ENCODE measurements at regions not wholly inside any gene's neighbourhood (a gene's known extent, or its start where the extent isn't known, plus 50 kb on each side); places are given as distances from the start of the nearest gene placed in this dataset.

GRCh38 chr3:64993781-64994180 lies 306.0 kb upstream of the ADAMTS9 start:
- no peaks in the 10 kb centered on the region for H3K36me3 ChIP-seq (ENCODE audit: control insufficient read depth in 3 of 3, insufficient read depth in 2 of 3, low read depth in 1 of 3, low read length in 3 of 3)
- H3K27me3 ChIP-seq (ENCODE audit: control insufficient read depth in 3 of 3, insufficient read depth in 3 of 3, low read length in 3 of 3) = no peaks in the 10 kb centered on the region
- no peak overlapping the region for H3K4me3 ChIP-seq (ENCODE audit: low read depth in 1 of 3, low read length in 3 of 3)
- FAIRE-seq (no peak), DNase-seq (no peak)
- 78 to 92% (median 83%) methylated on average over 6 of the region's 6 CpGs for WGBS, 3 donors
- H3K4me1 ChIP-seq (ENCODE audit: control insufficient read depth in 3 of 3, insufficient read depth in 2 of 3, low read depth in 1 of 3, low read length in 2 of 3) = peaks cover 0 to 3% (median 0%) of the 10 kb centered on the region in 3 donors
- H3K9me3 ChIP-seq (ENCODE audit: control insufficient read depth in 2 of 2, insufficient read depth in 1 of 2, low read depth in 1 of 2, low read length in 1 of 2) = no peaks in the 10 kb centered on the region
- no peak overlapping the region for H3K27ac ChIP-seq (ENCODE audit: low read depth in 1 of 3, low read length in 2 of 3)

DNA sequence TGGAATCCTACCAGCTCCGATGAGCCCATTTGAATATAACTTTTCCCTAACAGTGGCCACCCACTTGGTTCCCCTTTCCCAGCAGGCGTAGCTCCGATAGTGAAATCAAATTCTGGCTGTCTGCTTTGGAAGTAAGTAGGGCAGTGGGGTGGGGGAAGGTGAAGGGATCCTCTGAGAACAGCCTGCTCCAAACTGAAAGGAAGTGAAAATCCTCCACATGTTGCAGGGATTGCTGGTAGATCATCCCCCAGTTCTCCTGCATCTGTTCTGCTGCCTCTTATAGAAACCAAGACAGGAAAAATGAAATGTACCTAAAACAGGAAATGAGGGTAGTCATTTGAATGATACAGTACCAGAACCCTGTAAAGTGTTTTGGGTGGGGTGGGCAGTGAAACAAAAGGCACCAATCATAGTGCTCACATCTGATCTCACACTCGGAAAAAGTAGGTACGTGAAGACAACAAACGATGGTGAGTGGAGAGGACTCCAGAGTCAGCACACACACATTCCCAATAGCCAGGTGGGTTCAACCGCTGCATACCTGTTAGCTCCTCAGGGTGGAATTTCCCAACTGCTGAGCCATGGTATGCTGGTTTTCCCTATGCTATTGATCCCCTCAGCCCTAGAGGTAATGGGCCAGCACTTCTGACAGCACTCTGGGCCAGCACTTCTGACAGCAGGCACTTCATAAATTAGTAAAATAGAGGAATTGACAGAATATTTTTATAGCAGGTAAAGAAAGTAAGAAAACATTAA lies 304.9 kb upstream of the ADAMTS9 start:
- no peaks in the 10 kb centered on the region for H3K27me3 ChIP-seq (ENCODE audit: control insufficient read depth in 3 of 3, insufficient read depth in 3 of 3, low read length in 3 of 3)
- H3K36me3 ChIP-seq (ENCODE audit: control insufficient read depth in 3 of 3, insufficient read depth in 2 of 3, low read depth in 1 of 3, low read length in 3 of 3) = no peaks in the 10 kb centered on the region
- no peaks in the 10 kb centered on the region for H3K9me3 ChIP-seq (ENCODE audit: control insufficient read depth in 2 of 2, insufficient read depth in 1 of 2, low read depth in 1 of 2, low read length in 1 of 2)
- no peak overlapping the region for H3K27ac ChIP-seq (ENCODE audit: low read depth in 1 of 3, low read length in 2 of 3)
- DNase-seq = no peak
- 77 to 90% (median 85%) methylated on average over 7 of the region's 7 CpGs for WGBS, 3 donors
- no peak for FAIRE-seq
- no peak overlapping the region for H3K4me3 ChIP-seq (ENCODE audit: low read depth in 1 of 3, low read length in 3 of 3)
- H3K4me1 ChIP-seq (ENCODE audit: control insufficient read depth in 3 of 3, insufficient read depth in 2 of 3, low read depth in 1 of 3, low read length in 2 of 3) = peaks cover 0 to 3% (median 0%) of the 10 kb centered on the region in 3 donors

- no peak for FAIRE-seq
- no peak for DNase-seq
- Histone ChIP-seq H3K27me3 (ENCODE audit: control insufficient read depth in 3 of 3, insufficient read depth in 3 of 3, low read length in 3 of 3) (no peaks in the 10 kb centered on the region), H3K4me3 (ENCODE audit: low read depth in 1 of 3, low read length in 3 of 3) (no peak overlapping the region), H3K9me3 (ENCODE audit: control insufficient read depth in 2 of 2, insufficient read depth in 1 of 2, low read depth in 1 of 2, low read length in 1 of 2) (no peaks in the 10 kb centered on the region), H3K27ac (ENCODE audit: low read depth in 1 of 3, low read length in 2 of 3) (no peak overlapping the region), H3K36me3 (ENCODE audit: control insufficient read depth in 3 of 3, insufficient read depth in 2 of 3, low read depth in 1 of 3, low read length in 3 of 3) (no peaks in the 10 kb centered on the region), H3K4me1 (ENCODE audit: control insufficient read depth in 3 of 3, insufficient read depth in 2 of 3, low read depth in 1 of 3, low read length in 2 of 3) (no peaks in the 10 kb centered on the region)
- WGBS, 3 donors = 46 to 62% (median 52%) methylated on average over 3 of the region's 3 CpGs
These were observed 300.4 kb upstream of the ADAMTS9 start for GRCh38 chr3:64988188-64988587.

GRCh38 chr3:64987726-64988125 lies 299.9 kb upstream of the ADAMTS9 start:
- H3K4me3 ChIP-seq (ENCODE audit: low read depth in 1 of 3, low read length in 3 of 3) = no peak overlapping the region
- no peak overlapping the region for H3K27ac ChIP-seq (ENCODE audit: low read depth in 1 of 3, low read length in 2 of 3)
- no peaks in the 10 kb centered on the region for H3K27me3 ChIP-seq (ENCODE audit: control insufficient read depth in 3 of 3, insufficient read depth in 3 of 3, low read length in 3 of 3)
- FAIRE-seq (no peak), DNase-seq (no peak)
- no peaks in the 10 kb centered on the region for H3K9me3 ChIP-seq (ENCODE audit: control insufficient read depth in 2 of 2, insufficient read depth in 1 of 2, low read depth in 1 of 2, low read length in 1 of 2)
- no peaks in the 10 kb centered on the region for H3K36me3 ChIP-seq (ENCODE audit: control insufficient read depth in 3 of 3, insufficient read depth in 2 of 3, low read depth in 1 of 3, low read length in 3 of 3)
- 78 to 100% (median 93%) methylated on average over 1 of the region's 1 CpG for WGBS, 3 donors
- H3K4me1 ChIP-seq (ENCODE audit: control insufficient read depth in 3 of 3, insufficient read depth in 2 of 3, low read depth in 1 of 3, low read length in 2 of 3) = no peaks in the 10 kb centered on the region

GRCh38 chr3:64985072-64985471 lies 297.3 kb upstream of the ADAMTS9 start:
- H3K4me1 ChIP-seq (ENCODE audit: control insufficient read depth in 3 of 3, insufficient read depth in 2 of 3, low read depth in 1 of 3, low read length in 2 of 3) = no peaks in the 10 kb centered on the region
- H3K27ac ChIP-seq (ENCODE audit: low read depth in 1 of 3, low read length in 2 of 3) = no peak overlapping the region
- DNase-seq = no peak

GRCh38 chr3:64983583-64984359 lies 296.0 kb upstream of the ADAMTS9 start:
- no peaks in the 10 kb centered on the region for H3K4me1 ChIP-seq (ENCODE audit: control insufficient read depth in 3 of 3, insufficient read depth in 2 of 3, low read depth in 1 of 3, low read length in 2 of 3)
- H3K27ac ChIP-seq (ENCODE audit: low read depth in 1 of 3, low read length in 2 of 3) = no peak overlapping the region
- H3K36me3 ChIP-seq (ENCODE audit: control insufficient read depth in 3 of 3, insufficient read depth in 2 of 3, low read depth in 1 of 3, low read length in 3 of 3) = no peaks in the 10 kb centered on the region
- H3K27me3 ChIP-seq (ENCODE audit: control insufficient read depth in 3 of 3, insufficient read depth in 3 of 3, low read length in 3 of 3) = no peaks in the 10 kb centered on the region
- 81 to 92% (median 87%) methylated on average over 6 of the region's 6 CpGs for WGBS, 3 donors
- no peak overlapping the region for H3K4me3 ChIP-seq (ENCODE audit: low read depth in 1 of 3, low read length in 3 of 3)
- H3K9me3 ChIP-seq (ENCODE audit: control insufficient read depth in 2 of 2, insufficient read depth in 1 of 2, low read depth in 1 of 2, low read length in 1 of 2) = no peaks in the 10 kb centered on the region
- FAIRE-seq = no peak
- no peak for DNase-seq

More at GRCh38 chr3:64985072-64985471, 297.3 kb upstream of the ADAMTS9 start:
- H3K9me3 ChIP-seq (ENCODE audit: control insufficient read depth in 2 of 2, insufficient read depth in 1 of 2, low read depth in 1 of 2, low read length in 1 of 2) = no peaks in the 10 kb centered on the region
- FAIRE-seq = no peak
- H3K4me3 ChIP-seq (ENCODE audit: low read depth in 1 of 3, low read length in 3 of 3) = no peak overlapping the region
- WGBS, 3 donors = 62 to 73% (median 65%) methylated on average over 2 of the region's 2 CpGs
- H3K27me3 ChIP-seq (ENCODE audit: control insufficient read depth in 3 of 3, insufficient read depth in 3 of 3, low read length in 3 of 3) = no peaks in the 10 kb centered on the region
- H3K36me3 ChIP-seq (ENCODE audit: control insufficient read depth in 3 of 3, insufficient read depth in 2 of 3, low read depth in 1 of 3, low read length in 3 of 3) = no peaks in the 10 kb centered on the region

DNA sequence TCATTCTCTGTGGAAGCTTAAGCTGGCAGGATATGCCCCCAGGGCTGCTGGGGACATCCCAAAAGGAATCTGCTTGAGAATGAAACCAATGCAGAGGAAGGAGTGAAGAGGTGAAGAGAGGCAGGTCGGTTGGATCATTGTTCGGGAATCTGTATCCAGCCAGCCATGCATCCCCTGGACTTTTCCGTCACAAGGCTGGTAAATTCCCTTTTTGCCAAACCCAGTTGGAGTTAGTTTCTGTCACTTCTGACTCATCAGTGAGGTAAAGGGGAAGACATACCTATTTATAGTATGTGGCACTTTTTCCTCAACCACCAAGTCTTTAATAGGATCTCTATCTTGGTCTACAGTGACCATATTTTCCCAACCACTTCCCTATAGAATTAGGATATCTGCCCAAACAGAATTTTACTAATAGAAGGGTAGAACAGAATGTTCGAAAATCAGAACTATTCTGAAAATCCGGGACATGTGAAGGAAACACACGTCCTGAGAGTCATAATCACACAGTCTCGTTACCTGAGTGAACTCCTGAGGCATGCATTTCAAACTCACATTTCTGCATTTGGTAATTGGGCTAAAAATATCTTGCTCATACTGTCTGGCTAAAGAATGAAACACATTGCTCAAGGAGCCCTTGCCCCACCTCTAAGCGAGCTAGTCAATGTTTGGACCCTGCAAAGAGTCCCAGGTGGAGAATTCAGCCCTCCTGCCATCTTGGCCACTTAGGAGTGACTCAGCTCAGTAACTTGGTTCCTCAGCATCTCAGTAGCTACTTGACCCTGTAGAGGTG lies 289.7 kb upstream of the ADAMTS9 start:
- 85 to 92% (median 89%) methylated on average over 8 of the region's 8 CpGs for WGBS, 3 donors
- FAIRE-seq (no peak), DNase-seq (no peak)
- Histone ChIP-seq H3K4me1 (ENCODE audit: control insufficient read depth in 3 of 3, insufficient read depth in 2 of 3, low read depth in 1 of 3, low read length in 2 of 3) (no peaks in the 10 kb centered on the region), H3K9me3 (ENCODE audit: control insufficient read depth in 2 of 2, insufficient read depth in 1 of 2, low read depth in 1 of 2, low read length in 1 of 2) (no peaks in the 10 kb centered on the region), H3K27me3 (ENCODE audit: control insufficient read depth in 3 of 3, insufficient read depth in 3 of 3, low read length in 3 of 3) (no peaks in the 10 kb centered on the region), H3K36me3 (ENCODE audit: control insufficient read depth in 3 of 3, insufficient read depth in 2 of 3, low read depth in 1 of 3, low read length in 3 of 3) (no peaks in the 10 kb centered on the region), H3K27ac (ENCODE audit: low read depth in 1 of 3, low read length in 2 of 3) (no peak overlapping the region), H3K4me3 (ENCODE audit: low read depth in 1 of 3, low read length in 3 of 3) (no peak overlapping the region)

- Histone ChIP-seq H3K4me3 (ENCODE audit: low read depth in 1 of 3, low read length in 3 of 3) (no peak overlapping the region), H3K9me3 (ENCODE audit: control insufficient read depth in 2 of 2, insufficient read depth in 1 of 2, low read depth in 1 of 2, low read length in 1 of 2) (no peaks in the 10 kb centered on the region), H3K36me3 (ENCODE audit: control insufficient read depth in 3 of 3, insufficient read depth in 2 of 3, low read depth in 1 of 3, low read length in 3 of 3) (no peaks in the 10 kb centered on the region), H3K27ac (ENCODE audit: low read depth in 1 of 3, low read length in 2 of 3) (no peak overlapping the region), H3K4me1 (ENCODE audit: control insufficient read depth in 3 of 3, insufficient read depth in 2 of 3, low read depth in 1 of 3, low read length in 2 of 3) (no peaks in the 10 kb centered on the region), H3K27me3 (ENCODE audit: control insufficient read depth in 3 of 3, insufficient read depth in 3 of 3, low read length in 3 of 3) (no peaks in the 10 kb centered on the region)
- FAIRE-seq (no peak), DNase-seq (no peak)
- WGBS, 3 donors = 67 to 71% (median 71%) methylated on average over 4 of the region's 4 CpGs
These were observed 288.7 kb upstream of the ADAMTS9 start for GRCh38 chr3:64976456-64976855.

All from small intestine (tissue), 7 donors.